Fibroblast of lung (primary cell): ENCODE measurements at regions not wholly inside any gene's neighbourhood (a gene's known extent, or its start where the extent isn't known, plus 50 kb on each side); places are given as distances from the start of the nearest gene placed in this dataset.
"Not testable (repeated sequence)": the region's sequence is repeated elsewhere in the genome, so short reads cannot be mapped to it uniquely, and the experiment has no call there.

ENCODE experiments used
- DNase-seq, 2 donors: peaks; one replicate each; pipeline versions ENCODE4 v3.0.0 to v3.0.0-alpha.2; 2010; ENCODE audit warnings: low read depth in 2 of 2
- H2AFZ ChIP-seq: 2 replicates; pipeline ENCODE4 v1.5.1; 2012; ENCODE audit warnings: low read length, control low read depth, inconsistent platforms
- H3K27ac ChIP-seq: 2 replicates; pipeline ENCODE4 v1.5.1; 2011; ENCODE audit warnings: low read length, control low read depth; ENCODE audit not compliant: insufficient read depth
- H3K27me3 ChIP-seq: 2 replicates; pipeline ENCODE4 v1.5.1; 2011; ENCODE audit warnings: mild to moderate bottlenecking, low read length; ENCODE audit not compliant: control insufficient read depth, insufficient read depth
- H3K36me3 ChIP-seq: 2 replicates; pipeline ENCODE4 v1.5.1; 2011; ENCODE audit warnings: low read length; ENCODE audit not compliant: control insufficient read depth, insufficient read depth
- H3K4me1 ChIP-seq: 2 replicates; pipeline ENCODE4 v1.5.1; 2011; ENCODE audit warnings: low read length; ENCODE audit not compliant: control insufficient read depth, insufficient read depth; ENCODE audit errors: extremely low read depth
- H3K4me2 ChIP-seq: 2 replicates; pipeline ENCODE4 v1.5.1; 2011; ENCODE audit warnings: low read length, control low read depth; ENCODE audit not compliant: insufficient read depth; ENCODE audit errors: extremely low read depth
- H3K4me3 ChIP-seq, 4 experiments: fragments of 200-600 bp in 1 of 4; sonication (generic) in 1 of 4; replicated peaks in 1 of 4; 2 replicates each; pipeline ENCODE4 v1.5.1; 2011 to 2016; ENCODE audit warnings: low read length in 4 of 4, low read depth in 3 of 4, mild to moderate bottlenecking in 3 of 4, control low read depth in 2 of 4, inconsistent platforms in 1 of 4, mixed read lengths in 1 of 4; ENCODE audit not compliant: insufficient read depth in 1 of 4; ENCODE audit errors: control extremely low read depth in 1 of 4
- H3K79me2 ChIP-seq: 2 replicates; pipeline ENCODE4 v1.5.1; 2012; ENCODE audit warnings: mild to moderate bottlenecking, low read length, inconsistent platforms; ENCODE audit not compliant: control insufficient read depth, insufficient read depth
- H3K9ac ChIP-seq: 2 replicates; pipeline ENCODE4 v1.5.1; 2011; ENCODE audit warnings: mild to moderate bottlenecking, low read length, control low read depth; ENCODE audit not compliant: insufficient read depth
- H3K9me3 ChIP-seq: 2 replicates; pipeline ENCODE4 v1.5.1; 2012; ENCODE audit warnings: low read depth, low read length; ENCODE audit not compliant: control insufficient read depth, insufficient read depth
- H4K20me1 ChIP-seq: 2 replicates; pipeline ENCODE4 v1.5.1; 2011; ENCODE audit warnings: low read length; ENCODE audit not compliant: control insufficient read depth, insufficient read depth; ENCODE audit errors: extremely low read depth
- EZH2 ChIP-seq: IDR thresholded peaks from 2 replicates; pipeline ENCODE4 v1.5.1; 2012; ENCODE audit warnings: low read length, control low read depth, mild to moderate bottlenecking; ENCODE audit errors: missing control alignments
- TF ChIP-seq, protein P1 (sequence below), 2 donors: IDR thresholded peaks in 1 of 2; conservative IDR thresholded peaks in 1 of 2; 1 replicate in 1 of 2; 2 replicates in 1 of 2; pipeline ENCODE4 v1.5.1; 2011 to 2012; ENCODE audit warnings: low read length in 2 of 2, control low read depth in 1 of 2, inconsistent platforms in 1 of 2, low read depth in 1 of 2, mild to moderate bottlenecking in 1 of 2

DNA sequence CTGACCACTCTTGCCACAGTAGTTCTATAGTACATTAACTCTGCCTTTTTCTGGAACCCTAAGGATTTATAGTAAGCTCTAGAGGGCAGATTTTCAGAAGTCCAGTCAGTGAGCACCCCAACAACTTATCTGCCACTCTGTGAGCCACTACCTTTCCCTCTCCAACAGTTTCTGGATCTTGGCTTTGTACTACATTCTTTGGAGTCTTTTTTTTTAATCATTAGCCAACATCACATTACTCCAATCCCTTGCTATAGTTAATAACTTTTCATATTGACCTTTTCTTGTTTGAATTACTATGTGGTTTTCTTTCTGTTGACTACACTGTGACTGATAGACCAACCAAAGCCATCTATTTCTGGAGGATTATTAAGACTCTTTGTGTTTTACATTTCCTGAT lies 1596.7 kb upstream of the PRMT6 start:
- Histone ChIP-seq H4K20me1 (no peaks in the 10 kb centered on the region), H3K4me1 (no peaks in the 10 kb centered on the region)
- TF ChIP-seq, protein P1, sequence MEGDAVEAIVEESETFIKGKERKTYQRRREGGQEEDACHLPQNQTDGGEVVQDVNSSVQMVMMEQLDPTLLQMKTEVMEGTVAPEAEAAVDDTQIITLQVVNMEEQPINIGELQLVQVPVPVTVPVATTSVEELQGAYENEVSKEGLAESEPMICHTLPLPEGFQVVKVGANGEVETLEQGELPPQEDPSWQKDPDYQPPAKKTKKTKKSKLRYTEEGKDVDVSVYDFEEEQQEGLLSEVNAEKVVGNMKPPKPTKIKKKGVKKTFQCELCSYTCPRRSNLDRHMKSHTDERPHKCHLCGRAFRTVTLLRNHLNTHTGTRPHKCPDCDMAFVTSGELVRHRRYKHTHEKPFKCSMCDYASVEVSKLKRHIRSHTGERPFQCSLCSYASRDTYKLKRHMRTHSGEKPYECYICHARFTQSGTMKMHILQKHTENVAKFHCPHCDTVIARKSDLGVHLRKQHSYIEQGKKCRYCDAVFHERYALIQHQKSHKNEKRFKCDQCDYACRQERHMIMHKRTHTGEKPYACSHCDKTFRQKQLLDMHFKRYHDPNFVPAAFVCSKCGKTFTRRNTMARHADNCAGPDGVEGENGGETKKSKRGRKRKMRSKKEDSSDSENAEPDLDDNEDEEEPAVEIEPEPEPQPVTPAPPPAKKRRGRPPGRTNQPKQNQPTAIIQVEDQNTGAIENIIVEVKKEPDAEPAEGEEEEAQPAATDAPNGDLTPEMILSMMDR (conservative IDR thresholded peaks at IDR 0.05 in 1 of 2, IDR thresholded peaks at IDR 0.05 in 1 of 2; ENCODE audit: low read depth in 1 of 2, low read length in 2 of 2) = no peak
- TF ChIP-seq EZH2 = no peak

DNA sequence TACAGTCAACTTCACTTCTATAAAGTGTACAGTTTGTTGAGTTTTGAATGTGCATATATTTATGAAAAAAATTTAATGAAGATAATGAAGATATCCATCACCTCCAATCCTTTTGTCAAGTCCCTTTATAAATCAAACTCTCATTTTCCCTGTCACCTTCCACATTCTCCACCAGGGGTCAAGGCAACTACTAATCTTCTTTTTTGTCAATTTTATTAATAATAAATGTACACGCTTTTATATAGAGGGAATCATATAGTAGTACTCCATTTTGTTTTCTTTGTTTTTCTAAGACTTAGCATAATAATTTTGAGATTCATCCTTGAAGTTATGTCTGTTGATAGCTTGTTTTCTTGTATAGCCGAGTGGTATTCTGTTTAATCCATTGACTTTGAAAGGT lies 1594.2 kb upstream of the PRMT6 start:
- H3K9me3 ChIP-seq = no peaks in the 10 kb centered on the region
- no peak overlapping the region for H3K4me3 ChIP-seq
- no peak for DNase-seq
- no peak overlapping the region for H3K9ac ChIP-seq
- no peak overlapping the region for H3K4me2 ChIP-seq
- no peaks in the 10 kb centered on the region for H4K20me1 ChIP-seq
- TF ChIP-seq, protein P1 (conservative IDR thresholded peaks at IDR 0.05 in 1 of 2, IDR thresholded peaks at IDR 0.05 in 1 of 2; ENCODE audit: low read depth in 1 of 2, low read length in 2 of 2) = no peak
- TF ChIP-seq EZH2 = no peak
- no peaks in the 10 kb centered on the region for H3K79me2 ChIP-seq
- no peak overlapping the region for H2AFZ ChIP-seq
- H3K27ac ChIP-seq = no peak overlapping the region
- H3K27me3 ChIP-seq = no peaks in the 10 kb centered on the region
- no peaks in the 10 kb centered on the region for H3K36me3 ChIP-seq
- no peaks in the 10 kb centered on the region for H3K4me1 ChIP-seq

More for the DNA sequence above, 1596.7 kb upstream of the PRMT6 start:
- Histone ChIP-seq H2AFZ (no peak overlapping the region), H3K9me3 (no peaks in the 10 kb centered on the region), H3K27ac (no peak overlapping the region), H3K36me3 (no peaks in the 10 kb centered on the region), H3K27me3 (no peaks in the 10 kb centered on the region), H3K4me3 (no peak overlapping the region), H3K4me2 (no peak overlapping the region), H3K9ac (no peak overlapping the region), H3K79me2 (no peaks in the 10 kb centered on the region)
- no peak for DNase-seq

DNA sequence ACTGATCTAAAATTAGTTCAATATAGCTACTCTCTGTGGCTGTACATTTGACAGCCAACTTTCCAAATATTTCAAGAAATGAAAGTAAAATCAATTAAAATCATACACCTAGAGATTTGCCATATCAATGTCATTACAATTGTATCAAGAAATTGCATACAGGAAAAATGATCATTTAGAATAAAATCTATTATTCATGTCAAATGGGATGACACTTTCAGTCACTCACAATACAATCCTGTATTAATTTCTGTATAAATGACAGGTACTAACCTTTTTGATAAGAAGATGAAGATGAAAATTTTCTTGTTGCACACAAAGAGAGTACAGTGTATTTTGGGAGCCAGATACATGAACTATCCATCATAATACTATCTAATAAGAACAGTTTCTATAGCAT lies 1588.9 kb upstream of the PRMT6 start:
- Histone ChIP-seq H3K27ac (no peak overlapping the region), H3K9me3 (no peaks in the 10 kb centered on the region), H3K9ac (no peak overlapping the region), H3K4me2 (no peak overlapping the region), H4K20me1 (no peaks in the 10 kb centered on the region), H3K36me3 (no peaks in the 10 kb centered on the region), H3K27me3 (no peaks in the 10 kb centered on the region), H3K79me2 (no peaks in the 10 kb centered on the region), H3K4me1 (no peaks in the 10 kb centered on the region), H2AFZ (no peak overlapping the region), H3K4me3 (no peak overlapping the region)
- DNase-seq = no peak
- TF ChIP-seq, protein P1 (conservative IDR thresholded peaks at IDR 0.05 in 1 of 2, IDR thresholded peaks at IDR 0.05 in 1 of 2; ENCODE audit: low read depth in 1 of 2, low read length in 2 of 2) = no peak
- no peak for TF ChIP-seq EZH2

DNA sequence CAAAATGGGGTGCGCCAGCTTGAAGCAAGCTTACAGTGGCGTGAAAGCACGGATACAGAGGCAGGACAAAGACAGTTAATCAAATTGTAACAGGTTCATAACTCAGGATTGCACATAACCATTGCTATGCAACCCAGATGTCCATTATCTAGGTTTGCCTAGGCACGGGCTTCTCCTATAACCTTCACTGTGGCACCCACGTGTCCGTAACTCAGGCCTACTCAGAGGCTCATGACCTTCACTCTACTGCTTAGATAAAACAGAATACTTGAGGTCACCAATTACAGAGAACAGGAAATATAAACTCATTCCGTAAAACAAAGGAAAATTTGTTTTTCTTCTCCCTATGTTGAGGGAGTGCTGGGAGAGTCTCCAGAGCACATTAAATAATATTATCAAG lies 1585.9 kb upstream of the PRMT6 start:
- H4K20me1 ChIP-seq, H3K27ac ChIP-seq, H3K9ac ChIP-seq, H3K9me3 ChIP-seq, H3K79me2 ChIP-seq, H3K27me3 ChIP-seq, H3K4me3 ChIP-seq, H2AFZ ChIP-seq, H3K36me3 ChIP-seq, DNase-seq, H3K4me2 ChIP-seq, H3K4me1 ChIP-seq: not testable (repeated sequence)
